ENCODE measurements at regions not wholly inside any gene's neighbourhood (a gene's known extent, or its start where the extent isn't known, plus 50 kb on each side); places are given as distances from the start of the nearest gene placed in this dataset.

- POLR2A ChIA-PET: no interaction called here
These were observed 89.2 kb downstream of the ETS2 start for GRCh38 chr21:38894899-38895298.

More at GRCh38 chr21:38894899-38895298, 89.2 kb downstream of the ETS2 start:
- TF ChIP-seq MYC (IDR thresholded peaks at IDR 0.05; ENCODE audit: low read depth, low read length): no peak
- TF ChIP-seq GATA2 (IDR thresholded peaks at IDR 0.05; ENCODE audit: insufficient read depth, insufficient read length, low read depth, low read length): no peak
- no peak for TF ChIP-seq EZH2 (IDR thresholded peaks at IDR 0.05; ENCODE audit: borderline replicate concordance, low read depth, low read length, severe bottlenecking)
- TF ChIP-seq MAX (IDR thresholded peaks at IDR 0.05; ENCODE audit: insufficient read depth, insufficient read length): no peak
- no peak for TF ChIP-seq JUN (IDR thresholded peaks at IDR 0.05; ENCODE audit: borderline replicate concordance, insufficient read depth, insufficient read length, low read depth)
- no peak for TF ChIP-seq CTCF (IDR thresholded peaks at IDR 0.05; ENCODE audit: extremely low read depth in 1 of 2, insufficient read depth in 1 of 2, low read depth in 1 of 2, low read length in 2 of 2)
- no peak for TF ChIP-seq POLR2AphosphoS5 (IDR thresholded peaks at IDR 0.05; ENCODE audit: insufficient read depth, low read depth, low read length)
- CTCF ChIA-PET: no interaction called here
- Histone ChIP-seq H2AFZ (ENCODE audit: low read depth, low read length) (no peak overlapping the region), H3K9ac (replicated peaks; ENCODE audit: extremely low read depth, insufficient read depth, low read length) (no peak overlapping the region), H3K27me3 (ENCODE audit: control insufficient read depth in 2 of 2, insufficient read depth in 2 of 2, low read length in 2 of 2) (peaks cover 0 to 2% of the 10 kb centered on the region in 2 experiments), H3K36me3 (ENCODE audit: control insufficient read depth in 2 of 2, extremely low read depth in 1 of 2, insufficient read depth in 2 of 2, low read length in 2 of 2) (no peaks in the 10 kb centered on the region), H3K4me1 (ENCODE audit: control insufficient read depth, extremely low read depth, insufficient read depth, low read length) (peaks cover 4% of the 10 kb centered on the region), H3K4me2 (ENCODE audit: insufficient read depth, low read length) (no peak overlapping the region), H3K27ac (ENCODE audit: insufficient read depth, low read depth, low read length) (no peak overlapping the region), H3K9me3 (replicated peaks; ENCODE audit: control insufficient read depth, insufficient read depth, low read length) (no peaks in the 10 kb centered on the region), H4K20me1 (replicated peaks; ENCODE audit: control insufficient read depth, extremely low read depth, insufficient read depth, low read length) (no peaks in the 10 kb centered on the region), H3K79me2 (ENCODE audit: control insufficient read depth, insufficient read depth, low read length) (no peaks in the 10 kb centered on the region), H3K9me1 (replicated peaks; ENCODE audit: control insufficient read depth, extremely low read depth, insufficient read depth, low read length) (no peaks in the 10 kb centered on the region), H3K4me3 (replicated peaks in 1 of 3; ENCODE audit: insufficient read depth in 1 of 3, low read depth in 1 of 3, low read length in 3 of 3) (no peak overlapping the region)
- intact Hi-C loops (cut with micrococcal nuclease) (loop anchor here (5.0 kb wide), 1 partner anchor 88 kb away; the partner anchor contains the start of gene ETS2), dilution Hi-C loops (cut with MboI; ENCODE audit: extremely low pct_ligation_motif_present, low sequenced_read_pairs) (no loop called here)
- no TSS peak for BruUV-seq (replicated peaks)
- no peak for FAIRE-seq
- DNase-seq (ENCODE audit: low read depth, low spot score): no peak

Data from endothelial cell of umbilical vein (primary cell).